HUES64 (cell line): ENCODE measurements at regions not wholly inside any gene's neighbourhood (a gene's known extent, or its start where the extent isn't known, plus 50 kb on each side); places are given as distances from the start of the nearest gene placed in this dataset.

Source experiments
- H3K27ac ChIP-seq: 2 replicates; pipeline ENCODE4 v1.7.0; 2013; ENCODE audit warnings: low read depth, low read length, inconsistent platforms
- H3K27me3 ChIP-seq: 2 replicates; pipeline ENCODE4 v1.6.1; 2013; ENCODE audit warnings: mild to moderate bottlenecking, low read length; ENCODE audit not compliant: insufficient read depth
- H3K36me3 ChIP-seq: 2 replicates; pipeline ENCODE4 v1.6.1; 2013; ENCODE audit warnings: mild to moderate bottlenecking, low read length; ENCODE audit not compliant: insufficient read depth
- H3K4me1 ChIP-seq: 2 replicates; pipeline ENCODE4 v1.6.1; 2013; ENCODE audit warnings: mild to moderate bottlenecking, low read length, moderate library complexity; ENCODE audit not compliant: insufficient read depth
- H3K4me3 ChIP-seq: 2 replicates; pipeline ENCODE4 v1.5.1; 2013; ENCODE audit warnings: mild to moderate bottlenecking, low read length, moderate library complexity
- H3K9ac ChIP-seq: 2 replicates; pipeline ENCODE4 v1.6.1; 2013; ENCODE audit warnings: mild to moderate bottlenecking, low read depth, low read length
- H3K9me3 ChIP-seq: 2 replicates; pipeline ENCODE4 v1.6.1; 2013; ENCODE audit warnings: low read depth, low read length; ENCODE audit not compliant: insufficient read depth
- WGBS: fragments of 150-250, 120-280 bp; methylation state at CpG from one replicate; pipeline ENCODE4 v1.1.7; 2013; ENCODE audit warnings: missing lambda C conversion rate; 5-methylcytosine and 5-hydroxymethylcytosine counted together

- no peaks in the 10 kb centered on the region for H3K36me3 ChIP-seq
- H3K4me3 ChIP-seq, result no peak overlapping the region
- WGBS, result 92% methylated on average over 3 of the region's 4 CpGs
- H3K4me1 ChIP-seq, result no peaks in the 10 kb centered on the region
- H3K9me3 ChIP-seq, result no peaks in the 10 kb centered on the region
- no peak overlapping the region for H3K27ac ChIP-seq
- no peak overlapping the region for H3K9ac ChIP-seq
- H3K27me3 ChIP-seq, result no peaks in the 10 kb centered on the region
Observed at GRCh38 chr13:89310943-89311672, 1639.9 kb downstream of the SLITRK5 start.

- no peaks in the 10 kb centered on the region for H3K9me3 ChIP-seq
- no peak overlapping the region for H3K9ac ChIP-seq
- no peak overlapping the region for H3K27ac ChIP-seq
- WGBS, result 93% methylated on average over 1 of the region's 1 CpG
- H3K27me3 ChIP-seq, result no peaks in the 10 kb centered on the region
- no peak overlapping the region for H3K4me3 ChIP-seq
- no peaks in the 10 kb centered on the region for H3K4me1 ChIP-seq
- H3K36me3 ChIP-seq, result no peaks in the 10 kb centered on the region
Observed at GRCh38 chr13:89315287-89315686, 1644.1 kb downstream of the SLITRK5 start.

GRCh38 chr13:89322466-89322865, 1651.3 kb downstream of the SLITRK5 start:
- Histone ChIP-seq H3K27ac (no peak overlapping the region), H3K4me3 (no peak overlapping the region), H3K36me3 (no peaks in the 10 kb centered on the region), H3K9me3 (no peaks in the 10 kb centered on the region), H3K4me1 (peaks cover 17% of the 10 kb centered on the region), H3K27me3 (no peaks in the 10 kb centered on the region), H3K9ac (no peak overlapping the region)
- WGBS, result 91% methylated on average over 5 of the region's 5 CpGs

GRCh38 chr13:89324582-89324981, 1653.4 kb downstream of the SLITRK5 start:
- H3K4me3 ChIP-seq, result no peak overlapping the region
- H3K9me3 ChIP-seq, result no peaks in the 10 kb centered on the region
- H3K4me1 ChIP-seq, result peaks cover 17% of the 10 kb centered on the region
- H3K27me3 ChIP-seq, result no peaks in the 10 kb centered on the region
- H3K36me3 ChIP-seq, result no peaks in the 10 kb centered on the region
- no peak overlapping the region for H3K9ac ChIP-seq
- no peak overlapping the region; the same call in 1 of the 2 replicates for H3K27ac ChIP-seq

- Histone ChIP-seq H3K9ac (no peak overlapping the region), H3K4me3 (no peak overlapping the region), H3K27ac (no peak overlapping the region), H3K36me3 (no peaks in the 10 kb centered on the region), H3K9me3 (no peaks in the 10 kb centered on the region; the same call in 1 of the 2 replicates), H3K27me3 (no peaks in the 10 kb centered on the region), H3K4me1 (no peaks in the 10 kb centered on the region)
- WGBS, result no CpG with 5 or more reads among the region's 1 CpG
Observed at GRCh38 chr13:89343165-89343564, 1672.0 kb downstream of the SLITRK5 start.

GRCh38 chr13:89352384-89352783, 1681.2 kb downstream of the SLITRK5 start:
- H3K27ac ChIP-seq, result no peak overlapping the region
- 97% methylated on average over 2 of the region's 2 CpGs for WGBS
- 0 out of 2 replicates have a peak, but pooled peaks cover 5% of the 10 kb centered on the region for H3K4me1 ChIP-seq
- H3K4me3 ChIP-seq, result no peak overlapping the region
- H3K9me3 ChIP-seq, result no peaks in the 10 kb centered on the region
- H3K27me3 ChIP-seq, result no peaks in the 10 kb centered on the region
- no peak overlapping the region for H3K9ac ChIP-seq
- no peaks in the 10 kb centered on the region for H3K36me3 ChIP-seq

GRCh38 chr13:89361909-89362308, 1690.7 kb downstream of the SLITRK5 start:
- Histone ChIP-seq H3K36me3 (no peaks in the 10 kb centered on the region), H3K9ac (no peak overlapping the region)

GRCh38 chr13:89363144-89363543, 1692.0 kb downstream of the SLITRK5 start:
- Histone ChIP-seq H3K4me3 (no peak overlapping the region), H3K9ac (no peak overlapping the region), H3K4me1 (peaks cover 4% of the 10 kb centered on the region), H3K27me3 (no peaks in the 10 kb centered on the region), H3K27ac (no peak overlapping the region), H3K36me3 (no peaks in the 10 kb centered on the region), H3K9me3 (no peaks in the 10 kb centered on the region)
- 96% methylated on average over 36 of the region's 41 CpGs for WGBS

More at GRCh38 chr13:89361909-89362308, 1690.7 kb downstream of the SLITRK5 start:
- H3K9me3 ChIP-seq, result no peaks in the 10 kb centered on the region
- WGBS, result 96% methylated on average over 4 of the region's 4 CpGs
- no peak overlapping the region for H3K27ac ChIP-seq
- H3K4me1 ChIP-seq, result peaks cover 4% of the 10 kb centered on the region
- H3K27me3 ChIP-seq, result no peaks in the 10 kb centered on the region
- H3K4me3 ChIP-seq, result no peak overlapping the region

GRCh38 chr13:89372193-89372592, 1701.0 kb downstream of the SLITRK5 start:
- Histone ChIP-seq H3K36me3 (no peaks in the 10 kb centered on the region), H3K4me3 (no peak overlapping the region), H3K27ac (no peak overlapping the region), H3K27me3 (no peaks in the 10 kb centered on the region), H3K9ac (no peak overlapping the region), H3K4me1 (no peaks in the 10 kb centered on the region; the same call in 1 of the 2 replicates), H3K9me3 (no peaks in the 10 kb centered on the region)
- whole genome bisulfite sequencing, result 96% methylated on average over 3 of the region's 3 CpGs

- no peaks in the 10 kb centered on the region; the same call in 1 of the 2 replicates for H3K4me1 ChIP-seq
- H3K27me3 ChIP-seq, result no peaks in the 10 kb centered on the region
- no peak overlapping the region for H3K27ac ChIP-seq
- H3K9ac ChIP-seq, result no peak overlapping the region
- no peak overlapping the region for H3K4me3 ChIP-seq
- H3K36me3 ChIP-seq, result no peaks in the 10 kb centered on the region
- 97% methylated on average over 2 of the region's 2 CpGs for WGBS
- H3K9me3 ChIP-seq, result no peaks in the 10 kb centered on the region
Observed at GRCh38 chr13:89375839-89376238, 1704.7 kb downstream of the SLITRK5 start.

- 94% methylated on average over 3 of the region's 3 CpGs for WGBS
- Histone ChIP-seq H3K27ac (no peak overlapping the region), H3K9ac (no peak overlapping the region), H3K27me3 (no peaks in the 10 kb centered on the region), H3K4me3 (no peak overlapping the region), H3K9me3 (no peaks in the 10 kb centered on the region), H3K36me3 (no peaks in the 10 kb centered on the region), H3K4me1 (no peaks in the 10 kb centered on the region)
Observed at GRCh38 chr13:89380101-89380500, 1708.9 kb downstream of the SLITRK5 start.

GRCh38 chr13:89382981-89383380, 1711.8 kb downstream of the SLITRK5 start:
- H3K9ac ChIP-seq, result no peak overlapping the region
- no peaks in the 10 kb centered on the region for H3K9me3 ChIP-seq
- H3K4me3 ChIP-seq, result no peak overlapping the region
- H3K4me1 ChIP-seq, result no peaks in the 10 kb centered on the region
- no peak overlapping the region for H3K27ac ChIP-seq
- 96% methylated on average over 3 of the region's 3 CpGs for WGBS
- H3K27me3 ChIP-seq, result no peaks in the 10 kb centered on the region
- H3K36me3 ChIP-seq, result no peaks in the 10 kb centered on the region
